ENCODE measurements at regions not wholly inside any gene's neighbourhood (a gene's known extent, or its start where the extent isn't known, plus 50 kb on each side); places are given as distances from the start of the nearest gene placed in this dataset.
"Not testable (repeated sequence)": the region's sequence is repeated elsewhere in the genome, so short reads cannot be mapped to it uniquely, and the experiment has no call there.

- in situ Hi-C loops (cut with MboI; ENCODE audit: low sequenced_read_pairs) = loop anchor here (25.0 kb wide), 2 partner anchors 809 to 909 kb away; no protein-coding TSS in a partner anchor
These were observed 50.8 kb upstream of the MAX start for GRCh38 chr14:65153101-65153500.

- in situ Hi-C loops (cut with MboI; ENCODE audit: low sequenced_read_pairs) = loop anchor here (25.0 kb wide), 2 partner anchors 806 to 906 kb away; no protein-coding TSS in a partner anchor
These were observed 54.5 kb upstream of the MAX start for GRCh38 chr14:65156568-65157366.

DNA sequence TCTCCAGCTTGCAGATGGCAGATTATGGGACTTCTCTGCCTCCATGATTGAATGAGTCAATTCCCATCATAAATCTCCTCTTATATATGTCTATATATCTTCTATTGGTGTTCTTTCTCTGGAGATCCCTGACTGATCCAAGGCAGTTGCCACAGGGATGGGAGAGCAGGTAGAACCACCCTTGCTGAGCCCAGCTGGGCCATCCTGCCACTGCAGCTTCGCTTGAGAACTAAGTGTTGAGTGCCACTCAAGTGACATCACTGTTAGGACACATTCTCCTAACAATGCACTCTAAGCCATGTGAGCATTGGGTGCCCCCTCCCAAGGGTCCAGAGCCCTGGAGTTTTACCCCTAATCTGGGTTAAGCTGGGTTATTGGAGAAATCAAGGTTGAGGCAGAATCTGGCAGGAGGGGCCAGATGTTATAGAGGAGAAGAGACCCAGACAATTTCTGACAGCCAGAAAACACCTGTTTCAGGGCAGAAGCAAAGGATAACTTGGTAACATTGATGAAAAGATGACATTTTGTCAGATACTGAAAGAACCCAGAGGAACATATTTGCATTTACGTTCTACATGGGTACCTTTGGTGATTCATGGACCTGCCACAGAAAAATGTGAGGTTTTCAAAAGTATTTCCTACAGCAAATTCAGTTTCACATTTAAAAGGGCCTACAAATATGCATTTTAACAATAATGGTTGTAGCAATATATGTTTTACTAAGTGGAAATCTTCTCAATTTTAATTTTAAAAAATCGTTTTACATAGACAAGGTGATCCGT is 57.2 kb upstream of the MAX start:
- in situ Hi-C loops (cut with MboI; ENCODE audit: low sequenced_read_pairs) = loop anchor here (25.0 kb wide), 2 partner anchors 803 to 903 kb away; no protein-coding TSS in a partner anchor

DNA sequence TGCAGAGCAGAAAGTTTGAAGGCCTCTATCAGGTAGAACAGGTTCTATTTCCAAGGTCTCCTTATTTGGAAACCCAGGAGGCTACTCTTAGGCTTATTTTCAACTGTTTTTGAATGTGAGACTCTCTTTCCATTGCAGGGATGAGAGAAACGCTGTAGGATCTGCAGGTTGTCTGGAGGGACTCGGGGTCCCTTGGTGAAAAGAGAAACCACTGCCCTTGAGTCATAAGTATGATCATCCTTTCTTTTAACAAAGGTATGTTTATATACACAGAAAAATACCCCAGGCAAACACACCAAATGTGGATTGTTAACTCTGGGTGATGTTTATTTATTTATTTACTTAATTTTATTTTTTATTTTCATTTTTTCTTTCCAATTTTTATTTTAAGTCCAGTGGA is 57.8 kb upstream of the MAX start:
- in situ Hi-C loops (cut with MboI; ENCODE audit: low sequenced_read_pairs) = loop anchor here (25.0 kb wide), 2 partner anchors 802 to 902 kb away; no protein-coding TSS in a partner anchor

- in situ Hi-C loops (cut with MboI; ENCODE audit: low sequenced_read_pairs) = loop anchor here (25.0 kb wide), 2 partner anchors 800 to 900 kb away; no protein-coding TSS in a partner anchor
These were observed 59.7 kb upstream of the MAX start for GRCh38 chr14:65162031-65162430.

DNA sequence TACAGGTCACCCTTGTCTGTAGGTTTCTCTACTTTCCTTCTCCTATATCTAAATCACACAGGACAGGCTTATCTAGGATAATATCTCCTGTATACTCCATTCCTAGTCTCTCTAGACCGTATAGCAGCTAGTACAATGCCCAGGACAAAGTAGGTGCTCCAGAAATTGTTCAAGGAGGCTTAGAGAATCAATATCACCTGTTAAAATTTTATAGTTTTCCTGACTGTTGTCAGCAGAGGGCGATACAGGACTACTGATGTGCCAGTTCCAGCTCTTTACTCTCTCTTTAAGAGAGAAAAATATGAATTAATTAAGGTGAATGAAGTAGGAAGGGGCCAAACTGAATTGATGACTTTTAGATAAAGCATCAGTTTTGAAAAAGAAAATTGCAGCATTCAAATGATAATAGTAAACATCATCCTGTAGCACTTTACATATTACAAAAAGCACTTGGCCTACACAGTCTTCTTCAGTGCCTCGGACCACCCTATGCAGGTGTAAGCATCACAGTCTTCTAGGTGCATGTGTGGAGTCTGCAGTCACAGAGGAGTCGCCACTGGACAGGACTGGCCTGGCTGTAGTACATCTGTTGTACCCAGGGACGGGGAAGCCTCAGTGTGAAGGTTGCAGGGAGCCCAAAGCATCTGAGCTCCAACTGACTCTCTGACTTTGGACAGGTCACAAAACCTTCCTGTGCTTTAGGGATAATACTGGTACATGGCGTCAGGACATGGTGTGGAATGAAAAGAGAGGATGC is 61.9 kb upstream of the MAX start:
- in situ Hi-C loops (cut with MboI; ENCODE audit: low sequenced_read_pairs) = loop anchor here (25.0 kb wide), 2 partner anchors 798 to 898 kb away; no protein-coding TSS in a partner anchor

DNA sequence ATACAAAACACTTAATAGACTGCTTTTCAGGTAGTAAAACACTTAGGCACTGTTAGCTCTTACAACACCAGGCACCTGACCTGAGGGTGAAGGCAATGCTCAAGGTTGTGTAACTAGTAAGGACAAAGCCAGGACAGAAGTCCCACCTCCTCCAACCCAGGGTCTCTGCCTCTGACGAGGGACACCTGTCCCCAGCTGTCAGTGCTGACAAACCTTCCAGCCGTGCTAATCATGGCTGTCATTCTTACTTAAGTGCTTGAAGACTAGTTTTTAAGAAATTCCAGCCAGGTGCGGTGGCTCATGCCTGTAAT is 62.5 kb upstream of the MAX start:
- in situ Hi-C loops (cut with MboI; ENCODE audit: low sequenced_read_pairs) = loop anchor here (25.0 kb wide), 2 partner anchors 798 to 898 kb away; no protein-coding TSS in a partner anchor

DNA sequence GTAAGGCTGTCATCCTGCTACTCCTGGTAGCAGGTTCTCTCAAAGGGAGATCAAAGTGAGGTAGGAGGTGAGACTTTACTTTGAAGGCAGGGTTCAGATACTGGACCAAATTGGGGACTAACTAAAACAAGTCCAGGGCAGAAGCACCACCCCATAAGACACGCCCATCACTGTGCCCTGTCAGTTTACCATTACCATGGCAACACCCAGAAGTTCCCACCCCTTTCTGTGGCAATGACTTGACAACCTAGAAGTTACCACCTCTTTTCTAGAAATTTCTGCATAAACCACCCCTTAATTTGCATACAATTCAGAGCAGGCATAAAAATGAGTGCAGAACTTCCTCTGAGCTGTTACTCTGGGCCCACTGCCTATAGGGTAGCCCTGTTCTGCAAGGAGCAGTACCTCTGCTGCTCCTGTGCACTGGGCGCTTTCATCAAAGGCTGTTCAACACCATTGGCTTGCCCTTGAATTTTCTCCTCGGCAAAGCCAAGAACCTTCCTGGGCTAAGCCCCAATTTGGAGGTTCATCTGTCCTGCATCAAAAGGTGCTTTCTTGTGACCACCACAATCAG is 64.8 kb upstream of the MAX start:
- in situ Hi-C loops (cut with MboI; ENCODE audit: low sequenced_read_pairs) = loop anchor here (25.0 kb wide), 2 partner anchors 795 to 895 kb away; no protein-coding TSS in a partner anchor

- in situ Hi-C loops (cut with MboI; ENCODE audit: low sequenced_read_pairs) = loop anchor here (25.0 kb wide), 2 partner anchors 793 to 893 kb away; no protein-coding TSS in a partner anchor
These were observed 66.5 kb upstream of the MAX start for GRCh38 chr14:65168840-65169239.

- in situ Hi-C loops (cut with MboI; ENCODE audit: low sequenced_read_pairs) = loop anchor here (25.0 kb wide), 2 partner anchors 793 to 893 kb away; no protein-coding TSS in a partner anchor
These were observed 67.0 kb upstream of the MAX start for GRCh38 chr14:65169351-65169750.

- in situ Hi-C loops (cut with MboI; ENCODE audit: low sequenced_read_pairs) = loop anchor here (25.0 kb wide), 2 partner anchors 792 to 892 kb away; no protein-coding TSS in a partner anchor
These were observed 68.0 kb upstream of the MAX start for GRCh38 chr14:65170318-65170717.

DNA sequence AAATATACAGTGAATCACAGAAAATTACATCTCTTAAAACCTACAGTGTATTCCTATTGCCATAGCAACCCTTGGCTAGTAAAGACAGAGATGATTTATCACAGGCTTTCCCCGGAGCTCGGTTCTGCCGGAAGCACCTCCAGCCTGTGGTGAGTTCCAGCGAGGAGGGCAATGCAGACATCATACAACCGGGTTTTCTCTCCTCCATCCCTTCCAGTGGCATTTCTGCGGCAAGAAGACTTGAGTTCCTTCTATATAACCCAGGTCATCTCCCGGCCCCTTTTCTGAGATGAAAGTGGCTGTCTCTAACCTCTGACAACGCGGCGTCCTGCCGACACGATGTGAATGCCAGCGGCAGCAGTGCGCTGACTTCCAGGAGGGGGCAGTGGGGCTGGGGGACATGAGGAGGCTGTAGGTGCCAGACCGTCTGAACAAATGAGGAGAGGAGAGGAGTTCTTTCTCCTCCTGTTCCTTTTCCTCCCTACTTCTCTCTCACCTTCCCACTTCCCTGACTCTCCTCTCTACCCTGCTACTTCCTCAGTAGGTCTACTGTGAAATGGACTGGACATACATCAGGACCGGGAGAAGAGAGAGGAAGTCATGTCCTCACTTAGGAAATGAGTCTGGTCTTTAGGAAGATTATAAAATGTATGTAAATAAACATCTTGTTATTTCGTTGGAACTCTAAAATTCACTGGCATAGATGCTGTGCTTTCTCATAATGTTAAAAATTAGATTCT is 68.6 kb upstream of the MAX start:
- in situ Hi-C loops (cut with MboI; ENCODE audit: low sequenced_read_pairs) = loop anchor here (25.0 kb wide), 2 partner anchors 791 to 891 kb away; no protein-coding TSS in a partner anchor

DNA sequence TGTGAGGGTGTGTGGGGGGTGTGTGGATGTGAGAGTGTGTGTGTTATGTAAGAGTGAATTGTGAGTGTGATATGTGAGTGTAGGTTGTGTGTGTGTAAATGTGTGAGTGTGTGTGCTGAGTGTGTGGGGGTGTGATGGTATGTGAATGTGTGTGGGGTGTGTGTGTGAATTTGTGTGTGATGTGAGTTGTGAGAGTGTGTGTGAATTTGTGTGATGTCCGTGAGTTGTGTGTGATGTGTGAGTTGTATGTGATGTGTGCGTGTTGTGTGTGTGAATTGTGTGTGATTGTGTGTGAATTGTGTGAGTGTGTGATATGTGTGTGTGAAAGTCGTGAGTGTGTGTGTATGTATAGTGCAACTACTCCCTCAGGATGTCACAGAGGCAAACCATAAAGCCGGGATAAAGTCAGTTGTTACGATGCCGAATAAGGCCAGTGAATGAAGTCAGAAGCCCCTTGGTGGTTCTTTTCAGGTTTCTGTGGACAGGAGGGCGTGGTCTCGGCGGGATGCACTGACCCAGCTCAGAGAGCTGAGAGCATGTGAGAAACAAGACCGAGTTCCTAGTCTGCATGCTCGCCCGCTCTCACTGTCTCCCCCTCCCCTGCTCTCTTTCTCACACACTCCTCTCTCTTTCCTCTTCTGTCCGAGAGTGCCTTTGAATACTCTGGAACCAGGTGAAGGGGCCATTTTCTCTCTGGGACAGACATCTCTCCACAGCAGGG is 71.8 kb upstream of the MAX start:
- in situ Hi-C loops (cut with MboI; ENCODE audit: low sequenced_read_pairs) = loop anchor here (25.0 kb wide), 2 partner anchors 788 to 888 kb away; no protein-coding TSS in a partner anchor

GRCh38 chr14:65174783-65175182 is 72.5 kb upstream of the MAX start:
- in situ Hi-C loops (cut with MboI; ENCODE audit: low sequenced_read_pairs) = loop anchor here (25.0 kb wide), 2 partner anchors 788 to 888 kb away; no protein-coding TSS in a partner anchor

DNA sequence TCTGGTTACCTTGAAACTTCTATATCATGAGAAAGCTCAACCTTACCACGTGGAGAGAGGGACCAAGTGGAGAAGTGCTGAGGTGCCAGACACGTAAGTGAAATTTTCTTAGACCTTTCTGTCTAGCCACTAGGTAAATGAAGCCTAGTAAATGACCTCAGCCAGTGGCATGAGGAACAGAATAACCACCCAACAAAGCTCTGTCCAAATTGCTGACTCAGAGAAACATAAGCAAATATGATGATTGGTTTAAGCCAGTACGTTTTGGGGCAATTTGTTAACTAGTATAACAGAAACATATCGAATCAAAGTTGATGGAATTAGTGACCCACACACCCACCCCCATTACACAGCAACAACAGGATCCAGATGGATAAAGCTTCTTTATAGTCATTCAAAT is 75.2 kb upstream of the MAX start:
- in situ Hi-C loops (cut with MboI; ENCODE audit: low sequenced_read_pairs) = no loop called here

DNA sequence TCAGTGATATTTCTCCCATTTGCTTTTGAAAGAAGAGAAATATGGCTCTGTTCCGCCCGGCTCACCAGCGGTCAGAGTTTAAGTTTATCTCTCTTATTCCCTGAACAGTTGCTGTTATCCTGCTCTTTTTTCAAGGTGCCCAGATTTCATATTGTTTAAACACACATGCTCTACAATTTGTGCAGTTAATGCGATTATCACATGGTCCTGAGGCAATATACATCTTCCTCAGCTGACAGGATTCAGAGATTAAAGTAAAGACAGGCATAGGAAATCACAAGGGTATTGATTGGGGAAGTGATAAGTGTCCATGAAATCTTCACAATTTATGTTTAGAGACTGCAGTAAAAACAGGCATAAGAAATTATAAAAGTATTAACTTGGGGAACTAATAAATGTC is 76.9 kb upstream of the MAX start:
- in situ Hi-C loops (cut with MboI; ENCODE audit: low sequenced_read_pairs) = not testable (repeated sequence)

DNA sequence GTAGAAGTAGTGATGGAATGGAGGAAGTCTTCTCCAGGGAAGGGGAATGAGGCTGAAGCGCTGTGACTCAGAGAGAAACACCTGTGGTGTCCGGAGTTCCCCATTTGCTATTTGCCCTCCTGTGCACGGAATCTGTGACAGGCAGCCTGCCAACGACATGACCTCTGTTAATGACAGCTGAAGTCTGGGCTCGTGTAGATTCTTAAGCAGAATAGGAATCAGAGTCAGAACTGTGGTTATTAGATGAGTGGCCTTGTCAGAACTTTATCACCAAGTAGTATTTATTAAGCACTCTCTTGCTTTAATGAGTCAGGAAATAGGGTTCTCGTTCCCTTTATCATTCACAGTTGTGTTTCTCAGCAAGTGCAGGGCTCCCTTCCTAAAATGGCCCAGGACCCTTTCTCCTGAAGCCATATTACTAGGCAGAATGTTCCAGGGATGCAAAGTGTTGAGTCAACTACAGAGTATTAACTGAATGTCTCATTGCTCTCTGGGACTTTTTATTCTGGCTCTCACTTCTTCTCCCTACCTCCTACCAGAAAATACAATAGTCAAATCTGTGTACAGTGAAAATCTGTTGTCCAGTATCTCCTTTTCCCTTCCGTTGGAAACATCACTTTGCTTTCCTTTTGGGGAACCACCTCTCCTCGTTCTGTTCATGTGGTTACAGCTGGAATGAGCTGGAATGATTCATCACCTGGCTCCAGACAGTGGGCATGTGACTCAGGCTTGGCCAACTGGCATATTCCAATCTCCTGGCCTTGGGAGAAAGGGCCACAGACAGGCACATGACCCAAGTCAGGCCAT is 77.8 kb upstream of the MAX start:
- in situ Hi-C loops (cut with MboI; ENCODE audit: low sequenced_read_pairs) = no loop called here

- in situ Hi-C loops (cut with MboI; ENCODE audit: low sequenced_read_pairs) = no loop called here
These were observed 78.4 kb upstream of the MAX start for GRCh38 chr14:65180725-65181025.
